ENCODE measurements at regions not wholly inside any gene's neighbourhood (a gene's known extent, or its start where the extent isn't known, plus 50 kb on each side); places are given as distances from the start of the nearest gene placed in this dataset.
A peak's percentile ranks its signal among the peaks of the same experiment; 100 is the strongest.
"Not testable (repeated sequence)": the region's sequence is repeated elsewhere in the genome, so short reads cannot be mapped to it uniquely, and the experiment has no call there.

GRCh38 chr9:88819476-88819875 is 171.8 kb upstream of the S1PR3 start:
- no peak for DNase-seq

- no peak for DNase-seq
These were observed 171.2 kb upstream of the S1PR3 start for GRCh38 chr9:88820055-88820454.

- DNase-seq = no peak
These were observed 170.1 kb upstream of the S1PR3 start for GRCh38 chr9:88821033-88821745.

- no peak for DNase-seq
These were observed 169.5 kb upstream of the S1PR3 start for GRCh38 chr9:88821746-88822106.

GRCh38 chr9:88824711-88825110 is 166.6 kb upstream of the S1PR3 start:
- DNase-seq = no peak

GRCh38 chr9:88826181-88826580 is 165.1 kb upstream of the S1PR3 start:
- no peak for DNase-seq

- no peak for DNase-seq
These were observed 164.5 kb upstream of the S1PR3 start for GRCh38 chr9:88826771-88827181.

- no peak for DNase-seq
These were observed 163.2 kb upstream of the S1PR3 start for GRCh38 chr9:88828018-88828417.

GRCh38 chr9:88828492-88828974 is 162.7 kb upstream of the S1PR3 start:
- DNase-seq = no peak

GRCh38 chr9:88829276-88829675 is 162.0 kb upstream of the S1PR3 start:
- DNase-seq = no peak

- no peak for DNase-seq
These were observed 159.4 kb upstream of the S1PR3 start for GRCh38 chr9:88831713-88832407.

- DNase-seq = no peak
These were observed 157.3 kb upstream of the S1PR3 start for GRCh38 chr9:88833946-88834345.

GRCh38 chr9:88835038-88835466 is 156.2 kb upstream of the S1PR3 start:
- DNase-seq = peak in 3 of 6 experiments; percentile 77 to 80 (median 78)

- no peak for DNase-seq
These were observed 155.5 kb upstream of the S1PR3 start for GRCh38 chr9:88835772-88836171.

GRCh38 chr9:88837731-88838130 is 153.5 kb upstream of the S1PR3 start:
- DNase-seq = no peak

- not testable (repeated sequence) for DNase-seq
These were observed 141.4 kb upstream of the S1PR3 start for GRCh38 chr9:88849878-88850277.

- DNase-seq = no peak
These were observed 138.5 kb upstream of the S1PR3 start for GRCh38 chr9:88852794-88853193.

GRCh38 chr9:88870627-88871026 is 120.6 kb upstream of the S1PR3 start:
- no peak for DNase-seq

GRCh38 chr9:88871669-88872068 is 119.6 kb upstream of the S1PR3 start:
- no peak for DNase-seq

- DNase-seq = no peak
These were observed 118.9 kb upstream of the S1PR3 start for GRCh38 chr9:88872192-88872946.

- no peak for DNase-seq
These were observed 117.6 kb upstream of the S1PR3 start for GRCh38 chr9:88873635-88874034.

- DNase-seq = no peak
These were observed 116.9 kb upstream of the S1PR3 start for GRCh38 chr9:88874391-88874790.

GRCh38 chr9:88875400-88876120 is 115.7 kb upstream of the S1PR3 start:
- no peak for DNase-seq
